Liver (tissue), 3 donors: ENCODE measurements at regions not wholly inside any gene's neighbourhood (a gene's known extent, or its start where the extent isn't known, plus 50 kb on each side); places are given as distances from the start of the nearest gene placed in this dataset.

Experiments used
- ATF3 ChIP-seq: IDR thresholded peaks from 2 replicates; pipeline ENCODE4 v1.6.1; 2016; ENCODE audit warnings: antibody characterized with exemption
- GABPA ChIP-seq, 2 donors: IDR thresholded peaks in 1 of 2; conservative IDR thresholded peaks in 1 of 2; 2 replicates each; pipeline ENCODE4 v1.6.1; 2016; ENCODE audit warnings: antibody characterized with exemption in 2 of 2, mild to moderate bottlenecking in 1 of 2, moderate library complexity in 1 of 2
- HNF4A ChIP-seq, 2 donors: conservative IDR thresholded peaks; 2 replicates each; pipeline ENCODE4 v1.6.1; 2016; ENCODE audit warnings: antibody characterized with exemption in 2 of 2, mild to moderate bottlenecking in 2 of 2
- JUND ChIP-seq, 2 donors: IDR thresholded peaks; 2 replicates each; pipeline ENCODE4 v1.6.1; 2016; ENCODE audit warnings: antibody characterized with exemption in 2 of 2
- MAX ChIP-seq: IDR thresholded peaks from 2 replicates; pipeline ENCODE4 v1.6.1; 2016; ENCODE audit warnings: antibody characterized with exemption
- RAD21 ChIP-seq, 2 donors: IDR thresholded peaks; 2 replicates each; pipeline ENCODE4 v1.6.1; 2016; ENCODE audit warnings: antibody characterized with exemption in 2 of 2, mild to moderate bottlenecking in 2 of 2
- TAF1 ChIP-seq: conservative IDR thresholded peaks from 2 replicates; pipeline ENCODE4 v1.6.1; 2016; ENCODE audit warnings: antibody characterized with exemption, mild to moderate bottlenecking
- YY1 ChIP-seq: IDR thresholded peaks from 2 replicates; pipeline ENCODE4 v1.6.1; 2016; ENCODE audit warnings: antibody characterized with exemption, mild to moderate bottlenecking
- TF ChIP-seq, protein P1 (sequence below): fragments of 150-350 bp; IDR thresholded peaks from 2 replicates; pipeline ENCODE4 v1.5.1; 2017; ENCODE audit warnings: improper control_type of control experiment, low read depth, low read length; ENCODE audit not compliant: missing input control
- TF ChIP-seq, protein P2 (sequence below): IDR thresholded peaks from 2 replicates; pipeline ENCODE4 v1.6.1; 2016; ENCODE audit warnings: antibody characterized with exemption
- donor health status: healthy.
- donor health status: healthy.

GRCh38 chr6:125670568-125670967, 78.9 kb upstream of the HEY2 start:
- TF ChIP-seq, protein P1, sequence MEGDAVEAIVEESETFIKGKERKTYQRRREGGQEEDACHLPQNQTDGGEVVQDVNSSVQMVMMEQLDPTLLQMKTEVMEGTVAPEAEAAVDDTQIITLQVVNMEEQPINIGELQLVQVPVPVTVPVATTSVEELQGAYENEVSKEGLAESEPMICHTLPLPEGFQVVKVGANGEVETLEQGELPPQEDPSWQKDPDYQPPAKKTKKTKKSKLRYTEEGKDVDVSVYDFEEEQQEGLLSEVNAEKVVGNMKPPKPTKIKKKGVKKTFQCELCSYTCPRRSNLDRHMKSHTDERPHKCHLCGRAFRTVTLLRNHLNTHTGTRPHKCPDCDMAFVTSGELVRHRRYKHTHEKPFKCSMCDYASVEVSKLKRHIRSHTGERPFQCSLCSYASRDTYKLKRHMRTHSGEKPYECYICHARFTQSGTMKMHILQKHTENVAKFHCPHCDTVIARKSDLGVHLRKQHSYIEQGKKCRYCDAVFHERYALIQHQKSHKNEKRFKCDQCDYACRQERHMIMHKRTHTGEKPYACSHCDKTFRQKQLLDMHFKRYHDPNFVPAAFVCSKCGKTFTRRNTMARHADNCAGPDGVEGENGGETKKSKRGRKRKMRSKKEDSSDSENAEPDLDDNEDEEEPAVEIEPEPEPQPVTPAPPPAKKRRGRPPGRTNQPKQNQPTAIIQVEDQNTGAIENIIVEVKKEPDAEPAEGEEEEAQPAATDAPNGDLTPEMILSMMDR: no peak
- TF ChIP-seq YY1: no peak
- no peak for TF ChIP-seq GABPA (IDR thresholded peaks at IDR 0.05 in 1 of 2, conservative IDR thresholded peaks at IDR 0.05 in 1 of 2)
- no peak for TF ChIP-seq JUND (IDR thresholded peaks at IDR 0.05)
- TF ChIP-seq ATF3: no peak
- TF ChIP-seq HNF4A (conservative IDR thresholded peaks at IDR 0.05): no peak
- TF ChIP-seq MAX: no peak
- no peak for TF ChIP-seq TAF1
- TF ChIP-seq RAD21 (IDR thresholded peaks at IDR 0.05): no peak
- TF ChIP-seq, protein P2, sequence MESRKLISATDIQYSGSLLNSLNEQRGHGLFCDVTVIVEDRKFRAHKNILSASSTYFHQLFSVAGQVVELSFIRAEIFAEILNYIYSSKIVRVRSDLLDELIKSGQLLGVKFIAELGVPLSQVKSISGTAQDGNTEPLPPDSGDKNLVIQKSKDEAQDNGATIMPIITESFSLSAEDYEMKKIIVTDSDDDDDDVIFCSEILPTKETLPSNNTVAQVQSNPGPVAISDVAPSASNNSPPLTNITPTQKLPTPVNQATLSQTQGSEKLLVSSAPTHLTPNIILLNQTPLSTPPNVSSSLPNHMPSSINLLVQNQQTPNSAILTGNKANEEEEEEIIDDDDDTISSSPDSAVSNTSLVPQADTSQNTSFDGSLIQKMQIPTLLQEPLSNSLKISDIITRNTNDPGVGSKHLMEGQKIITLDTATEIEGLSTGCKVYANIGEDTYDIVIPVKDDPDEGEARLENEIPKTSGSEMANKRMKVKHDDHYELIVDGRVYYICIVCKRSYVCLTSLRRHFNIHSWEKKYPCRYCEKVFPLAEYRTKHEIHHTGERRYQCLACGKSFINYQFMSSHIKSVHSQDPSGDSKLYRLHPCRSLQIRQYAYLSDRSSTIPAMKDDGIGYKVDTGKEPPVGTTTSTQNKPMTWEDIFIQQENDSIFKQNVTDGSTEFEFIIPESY: no peak
